ENCODE measurements at regions not wholly inside any gene's neighbourhood (a gene's known extent, or its start where the extent isn't known, plus 50 kb on each side); places are given as distances from the start of the nearest gene placed in this dataset.

DNA sequence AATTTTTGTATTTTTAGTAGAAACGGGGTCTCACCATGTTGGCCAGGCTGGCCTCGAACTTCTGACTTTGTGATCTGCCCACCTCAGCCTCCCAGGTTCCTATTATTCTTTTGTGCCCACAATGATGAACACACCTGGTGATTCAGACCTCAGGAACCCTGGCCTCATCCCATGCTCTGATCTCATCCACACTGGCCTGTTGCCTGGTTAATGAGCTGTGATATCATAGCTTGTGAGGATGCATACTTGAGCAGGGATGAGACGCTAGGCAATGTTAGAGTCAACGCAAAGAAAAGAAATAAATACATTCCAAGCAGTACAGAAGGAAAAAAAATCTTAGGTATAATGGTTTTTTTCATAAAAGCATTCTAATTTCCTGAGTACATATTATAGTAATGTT lies 82.4 kb upstream of the RNF32 start:
- H3K27me3 ChIP-seq, result no peaks in the 10 kb centered on the region
- no peak for DNase-seq
- intact Hi-C loops (cut with DNase I), result no loop called here
- H3K4me1 ChIP-seq (ENCODE audit: insufficient read depth), result no peaks in the 10 kb centered on the region
- TF ChIP-seq, protein P1, sequence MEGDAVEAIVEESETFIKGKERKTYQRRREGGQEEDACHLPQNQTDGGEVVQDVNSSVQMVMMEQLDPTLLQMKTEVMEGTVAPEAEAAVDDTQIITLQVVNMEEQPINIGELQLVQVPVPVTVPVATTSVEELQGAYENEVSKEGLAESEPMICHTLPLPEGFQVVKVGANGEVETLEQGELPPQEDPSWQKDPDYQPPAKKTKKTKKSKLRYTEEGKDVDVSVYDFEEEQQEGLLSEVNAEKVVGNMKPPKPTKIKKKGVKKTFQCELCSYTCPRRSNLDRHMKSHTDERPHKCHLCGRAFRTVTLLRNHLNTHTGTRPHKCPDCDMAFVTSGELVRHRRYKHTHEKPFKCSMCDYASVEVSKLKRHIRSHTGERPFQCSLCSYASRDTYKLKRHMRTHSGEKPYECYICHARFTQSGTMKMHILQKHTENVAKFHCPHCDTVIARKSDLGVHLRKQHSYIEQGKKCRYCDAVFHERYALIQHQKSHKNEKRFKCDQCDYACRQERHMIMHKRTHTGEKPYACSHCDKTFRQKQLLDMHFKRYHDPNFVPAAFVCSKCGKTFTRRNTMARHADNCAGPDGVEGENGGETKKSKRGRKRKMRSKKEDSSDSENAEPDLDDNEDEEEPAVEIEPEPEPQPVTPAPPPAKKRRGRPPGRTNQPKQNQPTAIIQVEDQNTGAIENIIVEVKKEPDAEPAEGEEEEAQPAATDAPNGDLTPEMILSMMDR (IDR thresholded peaks at IDR 0.05), result no peak
- TF ChIP-seq EP300 (IDR thresholded peaks at IDR 0.05) (no peak), POLR2A (IDR thresholded peaks at IDR 0.05) (no peak)
- no peaks in the 10 kb centered on the region for H3K9me3 ChIP-seq
- no peak overlapping the region for H3K4me3 ChIP-seq
- WGBS, 3 donors, result 78 to 87% (median 84%) methylated on average over 4 of the region's 4 CpGs
- no peaks in the 10 kb centered on the region for H3K36me3 ChIP-seq
- no peak overlapping the region for H3K27ac ChIP-seq

DNA sequence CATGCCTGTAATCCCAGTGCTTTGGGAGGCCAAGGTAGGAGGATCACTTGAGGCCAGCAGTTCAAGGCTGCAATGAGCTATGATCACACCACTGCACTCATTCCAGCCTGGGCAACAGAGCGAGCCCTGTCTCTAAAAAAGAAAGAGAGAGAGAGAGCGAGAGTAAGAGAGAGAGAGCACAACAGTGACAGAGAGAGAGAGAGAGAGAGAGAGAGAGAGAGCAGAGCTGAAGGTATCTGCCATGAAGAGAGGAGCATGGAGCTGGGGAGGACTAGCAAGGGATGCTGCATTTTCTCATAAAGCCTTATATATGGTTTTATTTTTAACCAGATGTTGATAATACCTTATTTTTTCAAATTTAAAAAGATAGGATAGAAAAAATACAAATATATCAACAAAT lies 84.5 kb upstream of the RNF32 start:
- DNase-seq, result no peak
- 70 to 93% (median 76%) methylated on average over 2 of the region's 2 CpGs for WGBS, 3 donors
- TF ChIP-seq EP300 (IDR thresholded peaks at IDR 0.05), result no peak
- TF ChIP-seq, protein P1 (IDR thresholded peaks at IDR 0.05), result no peak
- no peak for TF ChIP-seq POLR2A (IDR thresholded peaks at IDR 0.05)
- H3K4me3 ChIP-seq, result no peak overlapping the region
- H3K4me1 ChIP-seq (ENCODE audit: insufficient read depth), result no peaks in the 10 kb centered on the region
- H3K36me3 ChIP-seq, result no peaks in the 10 kb centered on the region
- intact Hi-C loops (cut with DNase I), result no loop called here
- H3K27ac ChIP-seq, result no peak overlapping the region
- no peaks in the 10 kb centered on the region for H3K9me3 ChIP-seq
- no peaks in the 10 kb centered on the region for H3K27me3 ChIP-seq

DNA sequence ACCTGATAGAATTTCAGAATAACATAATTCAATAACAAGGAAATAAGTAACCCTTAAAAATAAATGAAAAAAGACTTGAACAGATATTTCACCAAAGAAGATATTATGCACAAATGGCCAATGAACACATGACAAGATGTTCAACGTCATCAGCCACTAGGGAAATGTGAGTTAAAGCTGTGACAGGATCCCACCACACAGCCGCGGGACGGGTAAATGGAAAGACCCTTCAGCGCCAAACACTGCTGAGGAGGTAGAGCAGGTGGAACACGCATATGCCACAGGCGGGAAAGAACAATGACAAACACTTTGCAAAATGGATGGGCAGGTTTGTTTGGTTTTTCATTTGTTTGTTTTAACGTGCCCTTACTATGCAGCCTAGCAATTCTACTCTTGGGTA lies 86.1 kb upstream of the RNF32 start:
- H3K27ac ChIP-seq, result no peak overlapping the region
- H3K36me3 ChIP-seq, result no peaks in the 10 kb centered on the region
- H3K27me3 ChIP-seq, result no peaks in the 10 kb centered on the region
- TF ChIP-seq, protein P1 (IDR thresholded peaks at IDR 0.05), result no peak
- TF ChIP-seq EP300 (IDR thresholded peaks at IDR 0.05) (no peak), POLR2A (IDR thresholded peaks at IDR 0.05) (no peak)
- H3K9me3 ChIP-seq, result no peaks in the 10 kb centered on the region
- H3K4me1 ChIP-seq (ENCODE audit: insufficient read depth), result no peaks in the 10 kb centered on the region
- intact Hi-C loops (cut with DNase I), result no loop called here
- WGBS, 3 donors, result 86 to 90% (median 89%) methylated on average over 8 of the region's 8 CpGs
- no peak for DNase-seq
- H3K4me3 ChIP-seq, result no peak overlapping the region

DNA sequence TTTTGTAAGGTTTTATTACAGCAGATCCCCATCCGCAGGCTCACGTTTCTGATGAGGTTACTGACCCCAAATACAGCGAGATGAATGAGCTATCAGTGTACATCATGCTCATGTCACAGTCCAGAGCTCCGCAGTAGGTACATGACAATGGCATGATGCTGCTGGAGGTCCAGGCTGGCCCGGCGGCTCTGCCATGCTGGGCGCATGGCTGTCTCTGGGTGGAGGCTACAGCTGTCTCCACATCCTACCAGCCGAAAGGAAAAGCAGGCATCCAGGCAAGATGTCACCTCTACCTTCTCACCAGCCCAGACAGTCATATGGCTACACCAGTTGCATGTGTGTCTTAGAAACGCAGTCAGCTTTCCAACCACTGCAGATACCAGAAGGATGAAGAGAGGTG lies 90.9 kb upstream of the RNF32 start:
- WGBS, 3 donors, result 90 to 93% (median 90%) methylated on average over 9 of the region's 9 CpGs
- no peaks in the 10 kb centered on the region for H3K9me3 ChIP-seq
- no peaks in the 10 kb centered on the region for H3K4me1 ChIP-seq (ENCODE audit: insufficient read depth)
- DNase-seq, result no peak
- H3K27ac ChIP-seq, result no peak overlapping the region
- H3K4me3 ChIP-seq, result no peak overlapping the region
- intact Hi-C loops (cut with DNase I), result no loop called here
- TF ChIP-seq EP300 (IDR thresholded peaks at IDR 0.05) (no peak), POLR2A (IDR thresholded peaks at IDR 0.05) (no peak)
- TF ChIP-seq, protein P1 (IDR thresholded peaks at IDR 0.05), result no peak
- no peaks in the 10 kb centered on the region for H3K27me3 ChIP-seq
- H3K36me3 ChIP-seq, result no peaks in the 10 kb centered on the region

All from ovary (tissue), 7 donors.